ENCODE measurements at regions not wholly inside any gene's neighbourhood (a gene's known extent, or its start where the extent isn't known, plus 50 kb on each side); places are given as distances from the start of the nearest gene placed in this dataset.

DNA sequence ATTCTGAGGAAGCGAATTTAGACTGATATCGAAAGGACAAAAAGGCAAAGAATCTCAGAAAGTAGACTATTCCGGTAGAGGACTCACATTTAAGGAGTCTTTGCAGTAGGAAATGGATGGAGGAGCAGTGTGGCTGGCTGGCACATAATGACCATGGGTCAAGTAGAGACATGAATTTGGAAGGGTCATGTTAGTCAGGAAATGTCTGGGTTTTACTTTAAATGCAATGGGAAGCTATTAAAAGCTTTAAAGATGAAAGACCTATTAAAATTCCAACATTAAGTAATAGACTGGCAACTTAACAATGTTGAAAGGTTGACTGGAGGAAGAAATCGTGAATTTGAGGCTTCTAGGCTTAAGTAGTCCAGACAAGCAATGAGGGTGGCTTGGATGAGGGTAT is 90.0 kb upstream of the SEMA3C start:
- intact Hi-C loops (cut with DNase I): no loop called here
- no peak for DNase-seq
- TF ChIP-seq, protein P1, sequence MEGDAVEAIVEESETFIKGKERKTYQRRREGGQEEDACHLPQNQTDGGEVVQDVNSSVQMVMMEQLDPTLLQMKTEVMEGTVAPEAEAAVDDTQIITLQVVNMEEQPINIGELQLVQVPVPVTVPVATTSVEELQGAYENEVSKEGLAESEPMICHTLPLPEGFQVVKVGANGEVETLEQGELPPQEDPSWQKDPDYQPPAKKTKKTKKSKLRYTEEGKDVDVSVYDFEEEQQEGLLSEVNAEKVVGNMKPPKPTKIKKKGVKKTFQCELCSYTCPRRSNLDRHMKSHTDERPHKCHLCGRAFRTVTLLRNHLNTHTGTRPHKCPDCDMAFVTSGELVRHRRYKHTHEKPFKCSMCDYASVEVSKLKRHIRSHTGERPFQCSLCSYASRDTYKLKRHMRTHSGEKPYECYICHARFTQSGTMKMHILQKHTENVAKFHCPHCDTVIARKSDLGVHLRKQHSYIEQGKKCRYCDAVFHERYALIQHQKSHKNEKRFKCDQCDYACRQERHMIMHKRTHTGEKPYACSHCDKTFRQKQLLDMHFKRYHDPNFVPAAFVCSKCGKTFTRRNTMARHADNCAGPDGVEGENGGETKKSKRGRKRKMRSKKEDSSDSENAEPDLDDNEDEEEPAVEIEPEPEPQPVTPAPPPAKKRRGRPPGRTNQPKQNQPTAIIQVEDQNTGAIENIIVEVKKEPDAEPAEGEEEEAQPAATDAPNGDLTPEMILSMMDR (IDR thresholded peaks at IDR 0.05): no peak

GRCh38 chr7:81007051-81007450 is 88.2 kb upstream of the SEMA3C start:
- Histone ChIP-seq H3K4me1 (no peaks in the 10 kb centered on the region), H3K27me3 (no peaks in the 10 kb centered on the region), H3K36me3 (no peaks in the 10 kb centered on the region), H3K9me3 (no peaks in the 10 kb centered on the region), H3K4me3 (no peak overlapping the region), H3K9ac (ENCODE audit: low read depth in 2 of 2, low read length in 2 of 2) (no peak overlapping the region), H3K27ac (no peak overlapping the region)
- no peak for DNase-seq
- intact Hi-C loops (cut with DNase I): no loop called here
- TF ChIP-seq, protein P1 (IDR thresholded peaks at IDR 0.05): no peak

More for the DNA sequence above, 90.0 kb upstream of the SEMA3C start:
- H3K4me1 ChIP-seq: no peaks in the 10 kb centered on the region
- no peak overlapping the region for H3K4me3 ChIP-seq
- H3K9ac ChIP-seq (ENCODE audit: low read depth in 2 of 2, low read length in 2 of 2): no peak overlapping the region
- H3K9me3 ChIP-seq: no peaks in the 10 kb centered on the region
- H3K27ac ChIP-seq: no peak overlapping the region
- no peaks in the 10 kb centered on the region for H3K36me3 ChIP-seq
- no peaks in the 10 kb centered on the region for H3K27me3 ChIP-seq

DNA sequence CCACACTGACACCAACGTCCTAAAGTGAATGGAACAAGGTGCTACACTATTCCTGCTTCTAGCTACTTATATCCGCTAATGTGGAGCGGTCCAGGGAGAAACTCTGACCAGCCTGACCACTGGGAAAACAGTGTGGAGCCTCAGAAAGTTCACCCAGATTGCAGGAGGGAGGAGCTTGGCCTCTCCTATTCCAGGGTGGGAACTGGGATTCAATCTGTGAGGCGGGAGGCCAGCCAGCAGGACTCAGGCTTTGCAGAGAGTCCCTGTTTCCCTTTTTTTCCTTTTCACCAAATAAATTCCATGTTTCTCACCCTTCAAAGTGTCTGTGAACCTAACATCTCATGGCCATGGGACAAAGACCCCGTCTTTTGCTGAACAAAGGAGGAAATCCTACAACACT is 86.4 kb upstream of the SEMA3C start:
- Histone ChIP-seq H3K9ac (ENCODE audit: low read depth in 2 of 2, low read length in 2 of 2) (no peak overlapping the region), H3K4me3 (no peak overlapping the region), H3K4me1 (no peaks in the 10 kb centered on the region), H3K9me3 (no peaks in the 10 kb centered on the region), H3K27me3 (no peaks in the 10 kb centered on the region), H3K36me3 (no peaks in the 10 kb centered on the region), H3K27ac (no peak overlapping the region)
- no peak for DNase-seq
- intact Hi-C loops (cut with DNase I): no loop called here
- TF ChIP-seq, protein P1 (IDR thresholded peaks at IDR 0.05): no peak

DNA sequence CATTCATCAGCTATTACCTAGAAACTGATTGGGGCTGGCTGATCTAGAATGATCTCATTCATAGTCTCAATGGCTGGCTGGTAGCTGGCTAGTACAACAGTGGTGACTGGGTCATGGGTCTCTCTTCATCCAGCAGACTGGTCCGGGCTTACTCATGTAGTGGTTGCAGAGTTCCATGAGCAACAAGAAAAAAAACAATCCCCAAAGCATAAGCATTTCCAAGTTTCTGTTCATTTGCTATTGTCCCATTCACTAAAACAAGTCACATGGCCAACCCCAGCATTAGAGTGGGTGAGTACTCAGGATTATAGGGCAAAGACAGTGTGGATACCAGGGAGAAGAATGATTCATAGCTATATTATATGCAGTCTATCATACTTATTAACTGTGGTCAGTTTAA is 85.2 kb upstream of the SEMA3C start:
- H3K4me3 ChIP-seq: no peak overlapping the region
- intact Hi-C loops (cut with DNase I): no loop called here
- H3K27me3 ChIP-seq: no peaks in the 10 kb centered on the region
- no peaks in the 10 kb centered on the region for H3K9me3 ChIP-seq
- no peaks in the 10 kb centered on the region for H3K4me1 ChIP-seq
- H3K27ac ChIP-seq: no peak overlapping the region
- H3K9ac ChIP-seq (ENCODE audit: low read depth in 2 of 2, low read length in 2 of 2): no peak overlapping the region
- no peak for DNase-seq
- TF ChIP-seq, protein P1 (IDR thresholded peaks at IDR 0.05): no peak
- no peaks in the 10 kb centered on the region for H3K36me3 ChIP-seq

DNA sequence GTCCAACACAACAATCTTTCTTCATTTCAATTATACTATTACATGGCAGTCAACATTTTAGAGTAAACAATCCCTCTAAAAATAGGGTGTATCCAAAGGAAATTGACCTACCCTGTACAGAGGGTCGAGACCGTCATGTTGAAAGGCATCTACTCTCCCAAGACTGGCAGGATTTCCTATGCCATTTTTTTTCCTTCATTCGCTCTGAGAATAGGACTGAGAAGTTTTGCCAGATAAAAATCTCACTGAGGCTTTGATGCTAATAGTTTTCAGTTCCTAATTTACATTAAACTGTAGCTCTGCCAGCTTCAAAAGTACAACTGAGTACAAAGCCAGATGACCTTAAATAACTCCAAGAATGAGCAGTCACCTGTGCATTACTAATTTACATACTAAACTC is 84.5 kb upstream of the SEMA3C start:
- intact Hi-C loops (cut with DNase I): no loop called here
- Histone ChIP-seq H3K9me3 (no peaks in the 10 kb centered on the region), H3K9ac (ENCODE audit: low read depth in 2 of 2, low read length in 2 of 2) (no peak overlapping the region), H3K27ac (no peak overlapping the region), H3K4me3 (no peak overlapping the region), H3K36me3 (no peaks in the 10 kb centered on the region), H3K27me3 (no peaks in the 10 kb centered on the region), H3K4me1 (no peaks in the 10 kb centered on the region)
- TF ChIP-seq, protein P1 (IDR thresholded peaks at IDR 0.05): no peak
- DNase-seq: no peak

DNA sequence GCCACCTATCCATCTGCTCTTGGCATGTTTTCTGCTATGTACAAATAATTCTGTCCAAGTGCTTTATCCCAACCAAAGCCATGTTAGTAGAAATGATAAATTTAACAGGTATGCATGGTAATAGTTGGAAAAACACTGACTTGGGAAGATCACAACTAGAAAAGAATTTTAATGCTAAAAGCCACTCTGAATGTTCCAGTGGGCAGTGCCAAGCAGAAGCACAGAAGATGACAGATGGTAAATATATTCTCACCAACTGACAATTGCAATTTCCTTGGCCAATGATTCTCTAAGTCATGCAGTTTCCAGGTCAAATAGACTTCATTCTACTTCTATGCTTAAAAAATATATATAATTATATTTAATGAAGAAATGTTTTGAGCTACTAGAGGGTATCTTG is 83.6 kb upstream of the SEMA3C start:
- H3K4me3 ChIP-seq: no peak overlapping the region
- no peaks in the 10 kb centered on the region for H3K36me3 ChIP-seq
- no peak for DNase-seq
- H3K9ac ChIP-seq (ENCODE audit: low read depth in 2 of 2, low read length in 2 of 2): no peak overlapping the region
- H3K27me3 ChIP-seq: no peaks in the 10 kb centered on the region
- TF ChIP-seq, protein P1 (IDR thresholded peaks at IDR 0.05): no peak
- H3K4me1 ChIP-seq: no peaks in the 10 kb centered on the region
- H3K9me3 ChIP-seq: no peaks in the 10 kb centered on the region
- intact Hi-C loops (cut with DNase I): no loop called here
- no peak overlapping the region for H3K27ac ChIP-seq
